GM19455 (cell line): ENCODE measurements at regions not wholly inside any gene's neighbourhood (a gene's known extent, or its start where the extent isn't known, plus 50 kb on each side); places are given as distances from the start of the nearest gene placed in this dataset.
"Not testable (repeated sequence)": the region's sequence is repeated elsewhere in the genome, so short reads cannot be mapped to it uniquely, and the experiment has no call there.

Experiments
- ATAC-seq: cut with Tn5 transposase; IDR thresholded peaks from one replicate; pipeline ENCODE4 v1.9.1; 2021; ENCODE audit not compliant: unreplicated experiment

- ATAC-seq: no peak
Observed at GRCh38 chr5:13350767-13351166, 593.7 kb downstream of the DNAH5 start.

GRCh38 chr5:13348568-13348967, 595.9 kb downstream of the DNAH5 start:
- ATAC-seq: no peak

GRCh38 chr5:13346401-13346800, 598.1 kb downstream of the DNAH5 start:
- ATAC-seq: no peak

- no peak for ATAC-seq
Observed at GRCh38 chr5:13339093-13339492, 605.4 kb downstream of the DNAH5 start.

GRCh38 chr5:13335026-13335425, 609.5 kb downstream of the DNAH5 start:
- ATAC-seq: not testable (repeated sequence)

GRCh38 chr5:13331585-13331984, 612.9 kb downstream of the DNAH5 start:
- no peak for ATAC-seq

- no peak for ATAC-seq
Observed at GRCh38 chr5:13328316-13328715, 616.2 kb downstream of the DNAH5 start.

GRCh38 chr5:13325765-13326164, 618.7 kb downstream of the DNAH5 start:
- no peak for ATAC-seq

GRCh38 chr5:13322769-13323168, 621.7 kb downstream of the DNAH5 start:
- ATAC-seq: no peak

GRCh38 chr5:13317654-13318053, 626.8 kb downstream of the DNAH5 start:
- ATAC-seq: no peak

- ATAC-seq: no peak
Observed at GRCh38 chr5:13316176-13316575, 628.3 kb downstream of the DNAH5 start.

- no peak for ATAC-seq
Observed at GRCh38 chr5:13307480-13307879, 637.0 kb downstream of the DNAH5 start.

GRCh38 chr5:13303445-13303844, 641.0 kb downstream of the DNAH5 start:
- no peak for ATAC-seq

GRCh38 chr5:13278811-13279210, 665.7 kb downstream of the DNAH5 start:
- ATAC-seq: no peak

GRCh38 chr5:13278148-13278547, 666.3 kb downstream of the DNAH5 start:
- ATAC-seq: no peak

- no peak for ATAC-seq
Observed at GRCh38 chr5:13276156-13276555, 668.3 kb downstream of the DNAH5 start.

GRCh38 chr5:13263701-13264100, 680.8 kb downstream of the DNAH5 start:
- ATAC-seq: no peak

GRCh38 chr5:13253111-13253510, 691.4 kb downstream of the DNAH5 start:
- ATAC-seq: no peak

- ATAC-seq: no peak
Observed at GRCh38 chr5:13252699-13253098, 691.8 kb downstream of the DNAH5 start.

- ATAC-seq: no peak
Observed at GRCh38 chr5:13251623-13252376, 692.7 kb downstream of the DNAH5 start.

GRCh38 chr5:13250464-13251291, 693.8 kb downstream of the DNAH5 start:
- peak; percentile 71 for ATAC-seq

- ATAC-seq: no peak
Observed at GRCh38 chr5:13249854-13250253, 694.6 kb downstream of the DNAH5 start.
